Glutamatergic neuron (in vitro differentiated cells): ENCODE measurements at regions not wholly inside any gene's neighbourhood (a gene's known extent, or its start where the extent isn't known, plus 50 kb on each side); places are given as distances from the start of the nearest gene placed in this dataset.
A peak's percentile ranks its signal among the peaks of the same experiment; 100 is the strongest.
"Not testable (repeated sequence)": the region's sequence is repeated elsewhere in the genome, so short reads cannot be mapped to it uniquely, and the experiment has no call there.

Experiments used
- DNase-seq: peaks from one replicate; pipeline ENCODE4 v3.0.0; 2022
- H3K27ac Mint-ChIP-seq: one replicate; pipeline ENCODE4 v1.8.0; 2020; ENCODE audit warnings: mild to moderate bottlenecking, mixed read lengths, inconsistent platforms; ENCODE audit not compliant: unreplicated experiment
- H3K27me3 Mint-ChIP-seq: one replicate; pipeline ENCODE4 v1.8.0; 2020; ENCODE audit warnings: mild to moderate bottlenecking, moderate library complexity, mixed read lengths, inconsistent platforms; ENCODE audit not compliant: unreplicated experiment
- H3K36me3 Mint-ChIP-seq: one replicate; pipeline ENCODE4 v1.8.0; 2020; ENCODE audit warnings: mild to moderate bottlenecking, mixed read lengths, inconsistent platforms; ENCODE audit not compliant: unreplicated experiment
- H3K4me1 Mint-ChIP-seq: one replicate; pipeline ENCODE4 v1.8.0; 2020; ENCODE audit warnings: mild to moderate bottlenecking, low read depth, mixed read lengths, inconsistent platforms; ENCODE audit not compliant: unreplicated experiment
- H3K4me3 Mint-ChIP-seq: one replicate; pipeline ENCODE4 v1.8.0; 2020; ENCODE audit warnings: mild to moderate bottlenecking, mixed read lengths, inconsistent platforms; ENCODE audit not compliant: unreplicated experiment
- H3K9me3 Mint-ChIP-seq: one replicate; pipeline ENCODE4 v1.8.0; 2020; ENCODE audit warnings: mild to moderate bottlenecking, moderate library complexity, mixed read lengths, inconsistent platforms; ENCODE audit not compliant: unreplicated experiment
- TF ChIP-seq, protein P1 (sequence below): fragments of 200-600 bp; sonication (generic); IDR thresholded peaks from one replicate; pipeline ENCODE4 v1.5.0; 2021; ENCODE audit not compliant: partially characterized antibody, unreplicated experiment

DNA sequence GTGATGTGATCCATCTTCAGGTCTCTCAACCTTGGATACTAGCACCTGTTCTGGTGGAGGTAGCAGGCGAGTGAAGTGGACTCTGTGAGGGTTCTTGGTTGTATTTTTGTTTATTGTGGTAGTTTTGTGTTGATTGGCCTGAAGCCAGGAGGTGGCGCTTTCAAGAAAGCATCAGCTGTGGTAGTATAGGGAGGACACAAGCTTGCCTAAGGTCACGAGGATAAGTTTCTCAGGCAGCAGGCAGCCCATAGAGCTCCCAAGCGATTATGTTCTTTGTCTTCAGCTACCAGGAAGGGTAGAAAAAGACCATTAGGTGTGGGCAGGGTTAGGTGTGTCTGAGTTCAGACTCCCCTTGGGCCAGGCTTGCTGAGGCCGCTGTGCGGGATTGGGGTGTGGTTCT is 290.8 kb upstream of the TGIF2LY start:
- not testable (repeated sequence) for H3K27ac Mint-ChIP-seq, H3K27me3 Mint-ChIP-seq, DNase-seq, H3K36me3 Mint-ChIP-seq, H3K4me1 Mint-ChIP-seq, H3K9me3 Mint-ChIP-seq, H3K4me3 Mint-ChIP-seq

DNA sequence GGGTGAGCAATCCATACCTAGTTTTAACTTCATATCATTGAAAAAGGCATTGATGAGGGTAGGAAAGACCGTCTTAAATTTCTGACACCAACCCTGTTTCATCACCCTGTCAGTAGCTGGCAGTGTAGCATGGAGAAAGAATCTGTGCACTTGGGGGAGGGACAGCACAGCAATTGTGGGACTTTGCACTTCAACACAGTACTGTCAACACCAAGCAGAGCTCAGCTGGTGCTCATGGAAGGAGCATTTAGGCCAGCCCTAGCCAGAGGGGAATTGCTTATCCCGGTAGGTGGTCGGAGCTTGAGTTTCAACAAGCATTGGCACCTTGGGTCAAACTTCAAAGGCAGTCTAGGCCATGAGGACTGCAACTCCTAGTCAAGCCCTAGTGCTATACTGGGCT is 281.6 kb upstream of the TGIF2LY start:
- H3K9me3 Mint-ChIP-seq, H3K27ac Mint-ChIP-seq, DNase-seq, H3K4me1 Mint-ChIP-seq, H3K36me3 Mint-ChIP-seq, H3K27me3 Mint-ChIP-seq, H3K4me3 Mint-ChIP-seq: not testable (repeated sequence)

DNA sequence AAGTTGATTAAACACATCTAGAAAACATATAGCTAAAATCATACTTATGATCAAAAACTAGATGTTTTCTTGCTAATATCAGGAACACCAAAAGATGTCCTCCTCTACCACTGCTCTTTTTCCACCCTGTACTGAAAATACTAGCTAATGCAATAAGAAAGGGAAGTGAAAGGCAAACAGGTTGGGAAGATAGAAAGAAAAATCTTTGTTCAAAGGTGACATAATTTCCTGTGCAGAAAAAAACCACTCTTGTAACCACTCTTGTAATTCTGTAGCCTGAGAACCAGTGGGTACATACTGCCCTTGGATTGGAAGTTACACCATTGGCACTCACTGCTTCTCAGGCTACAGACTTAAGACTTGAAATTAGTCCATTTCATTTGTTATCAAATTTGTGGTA is 258.9 kb upstream of the TGIF2LY start:
- not testable (repeated sequence) for H3K27me3 Mint-ChIP-seq, DNase-seq, H3K36me3 Mint-ChIP-seq, H3K4me1 Mint-ChIP-seq, H3K27ac Mint-ChIP-seq, H3K9me3 Mint-ChIP-seq, H3K4me3 Mint-ChIP-seq

DNA sequence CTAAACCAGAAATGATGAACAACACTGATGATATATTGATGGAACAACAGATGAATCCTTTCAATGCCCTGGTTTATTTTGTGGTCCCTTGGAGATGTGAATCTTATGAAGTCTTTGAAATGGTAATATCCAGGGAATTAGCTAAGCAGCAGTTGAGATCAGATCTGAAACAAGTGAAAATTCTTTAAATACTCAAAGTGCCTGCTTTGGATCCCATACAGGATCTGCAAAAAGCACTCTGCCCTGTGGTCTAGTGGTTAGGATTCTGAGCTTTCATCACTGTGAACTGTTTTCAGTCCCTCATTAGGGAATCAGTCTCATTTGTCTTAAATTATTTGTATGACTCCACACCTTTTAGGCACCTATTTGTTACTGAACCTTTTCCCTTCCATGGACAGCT is 211.3 kb upstream of the TGIF2LY start:
- not testable (repeated sequence) for H3K9me3 Mint-ChIP-seq

DNA sequence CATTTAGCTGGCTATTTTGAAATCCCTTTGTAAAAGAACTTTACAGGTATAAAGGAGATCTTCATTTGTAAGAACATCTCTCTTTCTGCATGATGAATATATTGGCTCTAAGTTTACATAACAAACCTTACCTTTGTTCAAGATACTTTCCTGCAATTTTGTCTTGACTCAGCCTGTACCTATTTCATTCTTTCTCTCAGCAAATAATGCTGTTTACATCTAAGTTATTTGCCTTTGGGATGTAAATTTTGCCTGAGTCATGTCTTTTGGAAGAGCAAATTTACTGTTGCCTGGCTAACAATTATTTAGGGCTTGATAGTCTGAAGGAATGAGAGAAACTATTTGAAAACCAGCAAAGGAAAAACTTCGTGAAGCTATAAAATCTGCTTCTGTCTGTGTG is 210.4 kb upstream of the TGIF2LY start:
- not testable (repeated sequence) for H3K4me1 Mint-ChIP-seq, H3K27me3 Mint-ChIP-seq, H3K36me3 Mint-ChIP-seq, DNase-seq, H3K4me3 Mint-ChIP-seq, H3K27ac Mint-ChIP-seq, H3K9me3 Mint-ChIP-seq

More for the DNA sequence above, 211.3 kb upstream of the TGIF2LY start:
- not testable (repeated sequence) for DNase-seq, H3K36me3 Mint-ChIP-seq, H3K4me3 Mint-ChIP-seq, H3K27me3 Mint-ChIP-seq, H3K27ac Mint-ChIP-seq, H3K4me1 Mint-ChIP-seq

DNA sequence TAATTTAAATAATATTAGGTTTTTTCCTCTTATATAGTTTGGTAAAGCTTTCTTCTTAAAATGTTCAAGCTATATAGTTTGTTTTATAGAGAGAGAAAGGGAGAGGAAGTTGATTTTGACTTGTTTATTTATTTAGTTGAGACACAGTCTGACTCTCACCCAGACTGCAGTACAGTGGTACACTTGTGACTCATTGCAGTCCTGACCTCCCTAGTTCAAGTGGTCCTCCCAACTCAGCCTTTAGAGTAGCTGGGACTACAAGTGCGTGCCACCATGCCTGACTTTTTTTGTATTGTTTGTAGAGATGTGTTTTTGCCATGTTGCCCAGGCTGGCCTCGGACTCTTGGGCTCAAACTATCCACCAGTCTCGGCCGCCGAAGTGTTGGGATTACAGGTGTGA is 187.4 kb upstream of the TGIF2LY start:
- DNase-seq, H3K9me3 Mint-ChIP-seq, H3K4me1 Mint-ChIP-seq, H3K27me3 Mint-ChIP-seq, H3K27ac Mint-ChIP-seq, H3K4me3 Mint-ChIP-seq, H3K36me3 Mint-ChIP-seq: not testable (repeated sequence)

DNA sequence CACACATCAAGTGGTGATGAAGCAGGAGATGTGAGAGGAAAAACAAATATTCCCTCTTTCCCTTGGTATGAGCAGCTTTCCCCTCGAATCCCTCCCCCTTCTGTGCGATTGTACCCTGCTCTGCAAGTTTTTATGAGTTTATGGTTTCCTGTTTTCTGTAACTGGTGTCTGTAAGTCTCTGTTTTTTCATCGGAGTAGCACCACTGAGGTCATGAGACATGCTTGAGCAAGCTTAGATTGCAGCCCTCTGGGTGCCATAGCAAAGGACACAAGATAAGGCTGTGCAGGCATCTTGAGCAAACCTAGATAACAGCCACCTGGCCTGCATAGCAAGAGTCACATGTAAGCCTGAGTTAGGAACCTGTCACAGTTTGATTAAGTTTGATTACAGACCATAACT is 174.6 kb upstream of the TGIF2LY start:
- not testable (repeated sequence) for H3K27ac Mint-ChIP-seq, H3K9me3 Mint-ChIP-seq, DNase-seq

DNA sequence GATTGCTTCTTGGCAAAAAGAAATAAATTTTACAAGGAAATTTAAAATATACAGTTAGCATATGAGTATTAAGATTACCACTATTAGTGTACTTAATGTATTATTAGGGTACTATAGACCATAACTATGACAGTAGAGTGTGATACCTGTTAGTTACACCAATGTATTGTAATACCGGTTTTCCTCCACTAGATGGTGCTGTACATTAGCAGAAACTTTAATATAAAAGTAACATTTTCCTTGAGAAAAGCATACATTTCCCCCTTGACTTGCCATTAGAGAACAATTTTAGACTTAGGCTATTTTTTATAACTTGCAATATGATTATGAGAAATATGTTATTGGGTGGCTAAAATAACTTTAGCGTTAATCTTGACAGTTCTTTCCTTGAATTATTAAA is 173.3 kb upstream of the TGIF2LY start:
- not testable (repeated sequence) for H3K27ac Mint-ChIP-seq, H3K4me3 Mint-ChIP-seq, H3K27me3 Mint-ChIP-seq, H3K4me1 Mint-ChIP-seq, H3K36me3 Mint-ChIP-seq, DNase-seq, H3K9me3 Mint-ChIP-seq
- TF ChIP-seq, protein P1, sequence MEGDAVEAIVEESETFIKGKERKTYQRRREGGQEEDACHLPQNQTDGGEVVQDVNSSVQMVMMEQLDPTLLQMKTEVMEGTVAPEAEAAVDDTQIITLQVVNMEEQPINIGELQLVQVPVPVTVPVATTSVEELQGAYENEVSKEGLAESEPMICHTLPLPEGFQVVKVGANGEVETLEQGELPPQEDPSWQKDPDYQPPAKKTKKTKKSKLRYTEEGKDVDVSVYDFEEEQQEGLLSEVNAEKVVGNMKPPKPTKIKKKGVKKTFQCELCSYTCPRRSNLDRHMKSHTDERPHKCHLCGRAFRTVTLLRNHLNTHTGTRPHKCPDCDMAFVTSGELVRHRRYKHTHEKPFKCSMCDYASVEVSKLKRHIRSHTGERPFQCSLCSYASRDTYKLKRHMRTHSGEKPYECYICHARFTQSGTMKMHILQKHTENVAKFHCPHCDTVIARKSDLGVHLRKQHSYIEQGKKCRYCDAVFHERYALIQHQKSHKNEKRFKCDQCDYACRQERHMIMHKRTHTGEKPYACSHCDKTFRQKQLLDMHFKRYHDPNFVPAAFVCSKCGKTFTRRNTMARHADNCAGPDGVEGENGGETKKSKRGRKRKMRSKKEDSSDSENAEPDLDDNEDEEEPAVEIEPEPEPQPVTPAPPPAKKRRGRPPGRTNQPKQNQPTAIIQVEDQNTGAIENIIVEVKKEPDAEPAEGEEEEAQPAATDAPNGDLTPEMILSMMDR: peak; percentile 71

More for the DNA sequence above, 174.6 kb upstream of the TGIF2LY start:
- H3K27me3 Mint-ChIP-seq, H3K4me3 Mint-ChIP-seq, H3K36me3 Mint-ChIP-seq, H3K4me1 Mint-ChIP-seq: not testable (repeated sequence)

DNA sequence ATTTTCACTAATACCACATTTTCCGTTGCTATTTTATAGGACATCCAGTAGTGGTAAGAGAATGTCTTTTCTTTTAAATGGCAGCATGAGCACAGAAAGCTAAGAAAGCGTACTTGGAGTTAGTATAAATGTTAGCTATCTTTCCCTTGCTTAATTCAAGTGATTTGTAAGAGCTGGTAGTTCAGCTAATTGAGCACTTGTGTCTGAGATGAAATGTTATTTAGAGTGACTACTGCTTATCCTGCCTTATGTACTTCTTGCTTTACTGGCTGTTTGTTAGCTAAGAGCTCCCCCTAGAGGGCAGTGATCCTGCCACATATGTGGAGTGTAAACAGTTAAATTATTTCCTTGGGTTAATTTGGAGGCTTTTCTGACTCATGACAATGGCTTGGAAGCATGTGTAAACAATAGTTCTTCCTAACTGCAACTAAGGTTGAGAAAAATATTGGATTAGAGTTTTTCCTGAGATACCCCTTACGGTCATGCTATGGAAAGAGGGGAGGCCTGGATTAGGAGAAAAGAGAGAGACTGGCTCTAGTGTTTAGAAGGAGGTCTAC is 171.9 kb upstream of the TGIF2LY start:
- H3K27ac Mint-ChIP-seq, DNase-seq: not testable (repeated sequence)

DNA sequence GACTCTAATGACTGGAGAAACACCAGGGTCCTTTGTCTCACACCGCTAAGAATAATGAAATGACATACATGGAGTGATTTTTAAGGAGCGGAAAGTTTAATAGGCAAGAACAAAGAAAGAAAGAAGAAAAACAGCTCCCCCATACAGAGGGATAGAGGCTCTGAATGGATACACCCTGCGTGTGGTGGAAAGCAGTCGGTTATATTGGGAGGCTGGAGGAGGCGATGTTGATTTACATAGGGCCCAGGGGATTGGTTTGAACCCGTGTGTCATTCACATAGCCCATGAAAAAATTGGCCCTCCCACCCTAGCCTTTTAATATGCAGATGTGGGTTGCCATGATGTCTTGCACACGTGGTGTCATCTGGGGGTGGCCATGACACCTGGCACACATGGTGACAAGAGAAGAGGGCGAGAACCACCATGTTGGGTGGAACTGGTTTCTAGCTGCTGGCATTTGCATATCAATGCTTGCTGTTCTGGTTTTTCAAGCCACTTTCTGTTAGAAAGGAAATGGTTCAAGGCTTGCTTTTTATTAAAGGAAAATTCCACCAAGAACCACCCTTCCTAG is 168.5 kb upstream of the TGIF2LY start:
- not testable (repeated sequence) for H3K27me3 Mint-ChIP-seq, H3K9me3 Mint-ChIP-seq, DNase-seq, H3K4me1 Mint-ChIP-seq, H3K27ac Mint-ChIP-seq, H3K4me3 Mint-ChIP-seq, H3K36me3 Mint-ChIP-seq

More for the DNA sequence above, 171.9 kb upstream of the TGIF2LY start:
- not testable (repeated sequence) for H3K4me1 Mint-ChIP-seq, H3K9me3 Mint-ChIP-seq, H3K4me3 Mint-ChIP-seq, H3K27me3 Mint-ChIP-seq, H3K36me3 Mint-ChIP-seq
